IMR-90 (cell line): ENCODE measurements at regions not wholly inside any gene's neighbourhood (a gene's known extent, or its start where the extent isn't known, plus 50 kb on each side); places are given as distances from the start of the nearest gene placed in this dataset.

Experiments used
- BHLHE40 ChIP-seq: fragments of 150-350 bp; IDR thresholded peaks from 2 replicates; pipeline ENCODE4 v1.6.1; 2016; ENCODE audit warnings: mild to moderate bottlenecking, low read depth, low read length
- CEBPB ChIP-seq: IDR thresholded peaks from 2 replicates; pipeline ENCODE4 v1.6.1; 2012; ENCODE audit warnings: low read depth, low read length, improper control_type of control experiment
- CHD1 ChIP-seq: IDR thresholded peaks from 2 replicates; pipeline ENCODE4 v1.6.1; 2012; ENCODE audit warnings: low read depth, low read length, improper control_type of control experiment
- CTCF ChIP-seq: conservative IDR thresholded peaks from 2 replicates; pipeline ENCODE4 v1.5.1; 2012; ENCODE audit warnings: mild to moderate bottlenecking, low read depth, low read length, improper control_type of control experiment
- FOS ChIP-seq: fragments of 150-350 bp; IDR thresholded peaks from 2 replicates; pipeline ENCODE4 v1.6.1; 2016; ENCODE audit warnings: low read depth, low read length
- MAZ ChIP-seq: IDR thresholded peaks from 2 replicates; pipeline ENCODE4 v1.6.1; 2012; ENCODE audit warnings: low read depth, mild to moderate bottlenecking, low read length, improper control_type of control experiment, moderate library complexity, borderline replicate concordance
- MXI1 ChIP-seq: IDR thresholded peaks from 2 replicates; pipeline ENCODE4 v1.6.1; 2012; ENCODE audit warnings: low read depth, mild to moderate bottlenecking, low read length, moderate library complexity, borderline replicate concordance
- POLR2A ChIP-seq: IDR thresholded peaks from 2 replicates; pipeline ENCODE4 v1.6.1; 2012; ENCODE audit warnings: mild to moderate bottlenecking, low read depth, low read length
- RAD21 ChIP-seq: IDR thresholded peaks from 2 replicates; pipeline ENCODE4 v1.6.1; 2012; ENCODE audit warnings: low read length, improper control_type of control experiment
- RFX5 ChIP-seq: IDR thresholded peaks from 2 replicates; pipeline ENCODE4 v1.8.0; 2012; ENCODE audit warnings: low read depth, mild to moderate bottlenecking, low read length, moderate library complexity
- SMC3 ChIP-seq: fragments of 150-350 bp; IDR thresholded peaks from 2 replicates; pipeline ENCODE4 v1.6.1; 2016; ENCODE audit warnings: low read depth, mild to moderate bottlenecking, antibody characterized with exemption, low read length, moderate library complexity
- USF2 ChIP-seq: fragments of 150-350 bp; IDR thresholded peaks from 2 replicates; pipeline ENCODE4 v1.6.1; 2017; ENCODE audit warnings: mild to moderate bottlenecking, antibody characterized with exemption, low read length, low read depth

- TF ChIP-seq BHLHE40 (no peak), CTCF (no peak), RFX5 (no peak), RAD21 (no peak), SMC3 (no peak), MXI1 (no peak), MAZ (no peak), FOS (no peak), CEBPB (no peak), CHD1 (no peak), POLR2A (no peak), USF2 (no peak)
These were observed 380.4 kb upstream of the FGF13 start for GRCh38 chrX:139091878-139092277.
